ENCODE measurements at regions not wholly inside any gene's neighbourhood (a gene's known extent, or its start where the extent isn't known, plus 50 kb on each side); places are given as distances from the start of the nearest gene placed in this dataset.

DNA sequence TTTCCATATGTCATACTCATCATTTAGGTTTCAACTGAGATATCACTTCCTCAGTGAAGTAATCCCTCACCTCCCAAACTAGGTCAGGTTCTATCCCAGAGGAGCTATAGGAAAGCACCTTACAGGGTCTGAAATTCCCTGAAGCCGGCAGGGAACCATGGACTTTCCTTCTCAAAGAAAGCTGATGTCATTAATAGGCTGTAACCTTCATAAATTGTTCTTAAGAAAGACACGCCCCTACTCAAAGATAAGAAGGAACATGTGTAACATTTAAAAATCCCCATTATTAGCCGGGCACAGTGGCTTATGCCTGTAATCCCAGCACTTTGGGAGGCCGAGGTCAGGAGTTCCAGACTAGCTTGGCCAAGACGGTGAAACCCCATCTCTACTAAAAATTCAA lies 50.0 kb upstream of the RNGTT start:
- TF ChIP-seq, protein P1, sequence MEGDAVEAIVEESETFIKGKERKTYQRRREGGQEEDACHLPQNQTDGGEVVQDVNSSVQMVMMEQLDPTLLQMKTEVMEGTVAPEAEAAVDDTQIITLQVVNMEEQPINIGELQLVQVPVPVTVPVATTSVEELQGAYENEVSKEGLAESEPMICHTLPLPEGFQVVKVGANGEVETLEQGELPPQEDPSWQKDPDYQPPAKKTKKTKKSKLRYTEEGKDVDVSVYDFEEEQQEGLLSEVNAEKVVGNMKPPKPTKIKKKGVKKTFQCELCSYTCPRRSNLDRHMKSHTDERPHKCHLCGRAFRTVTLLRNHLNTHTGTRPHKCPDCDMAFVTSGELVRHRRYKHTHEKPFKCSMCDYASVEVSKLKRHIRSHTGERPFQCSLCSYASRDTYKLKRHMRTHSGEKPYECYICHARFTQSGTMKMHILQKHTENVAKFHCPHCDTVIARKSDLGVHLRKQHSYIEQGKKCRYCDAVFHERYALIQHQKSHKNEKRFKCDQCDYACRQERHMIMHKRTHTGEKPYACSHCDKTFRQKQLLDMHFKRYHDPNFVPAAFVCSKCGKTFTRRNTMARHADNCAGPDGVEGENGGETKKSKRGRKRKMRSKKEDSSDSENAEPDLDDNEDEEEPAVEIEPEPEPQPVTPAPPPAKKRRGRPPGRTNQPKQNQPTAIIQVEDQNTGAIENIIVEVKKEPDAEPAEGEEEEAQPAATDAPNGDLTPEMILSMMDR (IDR thresholded peaks at IDR 0.05): no peak
- no peak for TF ChIP-seq POLR2A (IDR thresholded peaks at IDR 0.05)
